RWPE2 (cell line): ENCODE measurements at regions not wholly inside any gene's neighbourhood (a gene's known extent, or its start where the extent isn't known, plus 50 kb on each side); places are given as distances from the start of the nearest gene placed in this dataset.

Experiments
- ATAC-seq: fragments of 200-7000 bp; cut with Tn5 transposase; 3 replicates; pipeline ENCODE4 v1.9.1; 2021; ENCODE audit warnings: low read depth
- DNase-seq: peaks from one replicate; pipeline ENCODE4 v3.0.0-alpha.2; 2020; ENCODE audit warnings: low spot score
- H3K27ac ChIP-seq: fragments of 450-650 bp; 2 replicates; pipeline ENCODE4 v1.5.1; 2017; ENCODE audit warnings: mild to moderate bottlenecking; ENCODE audit not compliant: poor library complexity, severe bottlenecking
- H3K27me3 ChIP-seq: fragments of 250-450 bp; sonication (Bioruptor Pico); 2 replicates; pipeline ENCODE4 v1.5.1; 2021; ENCODE audit warnings: mild to moderate bottlenecking, moderate library complexity; ENCODE audit not compliant: insufficient read depth, poor library complexity, severe bottlenecking
- H3K36me3 ChIP-seq: fragments of 250-450 bp; sonication (Bioruptor Pico); 2 replicates; pipeline ENCODE4 v1.5.1; 2020; ENCODE audit warnings: low read depth, mild to moderate bottlenecking, moderate library complexity
- H3K4me1 ChIP-seq: fragments of 250-450 bp; sonication (Bioruptor Pico); 2 replicates; pipeline ENCODE4 v1.5.1; 2021; ENCODE audit warnings: mild to moderate bottlenecking, moderate library complexity; ENCODE audit not compliant: insufficient read depth, poor library complexity, severe bottlenecking
- H3K4me3 ChIP-seq: fragments of 250-450 bp; sonication (Bioruptor Pico); 2 replicates; pipeline ENCODE4 v1.5.1; 2021; ENCODE audit warnings: mild to moderate bottlenecking, moderate library complexity; ENCODE audit not compliant: severe bottlenecking
- H3K9me3 ChIP-seq: fragments of 250-450 bp; sonication (Bioruptor Pico); 2 replicates; pipeline ENCODE4 v1.5.1; 2021; ENCODE audit warnings: mild to moderate bottlenecking, moderate library complexity; ENCODE audit not compliant: severe bottlenecking
- CTCF ChIP-seq: fragments of 450-650 bp; IDR thresholded peaks from one replicate; pipeline ENCODE4 v1.5.1; 2017; ENCODE audit warnings: mild to moderate bottlenecking, moderate library complexity; ENCODE audit not compliant: poor library complexity, severe bottlenecking

GRCh38 chr17:55668312-55668920, 54.2 kb downstream of the TMEM100 start:
- no peaks in the 10 kb centered on the region for H3K4me1 ChIP-seq
- no peaks in the 10 kb centered on the region for H3K36me3 ChIP-seq
- no peak for ATAC-seq
- DNase-seq = no peak
- no peak overlapping the region for H3K4me3 ChIP-seq
- peaks cover 3% of the 10 kb centered on the region for H3K27me3 ChIP-seq
- no peak for TF ChIP-seq CTCF
- no peak overlapping the region for H3K27ac ChIP-seq
- no peaks in the 10 kb centered on the region for H3K9me3 ChIP-seq

GRCh38 chr17:55666806-55667205, 55.9 kb downstream of the TMEM100 start:
- no peak overlapping the region for H3K27ac ChIP-seq
- no peak for ATAC-seq
- H3K4me1 ChIP-seq = no peaks in the 10 kb centered on the region
- no peak for DNase-seq
- no peak for TF ChIP-seq CTCF
- H3K36me3 ChIP-seq = no peaks in the 10 kb centered on the region
- H3K27me3 ChIP-seq = peaks cover 3% of the 10 kb centered on the region
- H3K9me3 ChIP-seq = no peaks in the 10 kb centered on the region
- no peak overlapping the region for H3K4me3 ChIP-seq

GRCh38 chr17:55664287-55664686, 58.4 kb downstream of the TMEM100 start:
- Histone ChIP-seq H3K4me1 (no peaks in the 10 kb centered on the region), H3K4me3 (no peak overlapping the region), H3K9me3 (no peaks in the 10 kb centered on the region), H3K36me3 (no peaks in the 10 kb centered on the region), H3K27me3 (peaks cover 4% of the 10 kb centered on the region), H3K27ac (no peak overlapping the region)
- no peak for TF ChIP-seq CTCF
- DNase-seq (no peak), ATAC-seq (no peak)

- H3K9me3 ChIP-seq = no peaks in the 10 kb centered on the region
- DNase-seq (no peak), ATAC-seq (no peak)
- peaks cover 4% of the 10 kb centered on the region for H3K27me3 ChIP-seq
- no peak overlapping the region for H3K4me3 ChIP-seq
- H3K27ac ChIP-seq = no peak overlapping the region
- TF ChIP-seq CTCF = no peak
- no peaks in the 10 kb centered on the region for H3K36me3 ChIP-seq
- H3K4me1 ChIP-seq = no peaks in the 10 kb centered on the region
Observed at GRCh38 chr17:55663400-55663799, 59.3 kb downstream of the TMEM100 start.

- Histone ChIP-seq H3K9me3 (no peaks in the 10 kb centered on the region), H3K4me1 (no peaks in the 10 kb centered on the region), H3K36me3 (no peaks in the 10 kb centered on the region), H3K27ac (no peak overlapping the region), H3K27me3 (peaks cover 4% of the 10 kb centered on the region), H3K4me3 (no peak overlapping the region)
- TF ChIP-seq CTCF = no peak
- ATAC-seq = no peak
- DNase-seq = no peak
Observed at GRCh38 chr17:55661963-55662834, 60.5 kb downstream of the TMEM100 start.
